Astrocyte (in vitro differentiated cells and primary cell): ENCODE measurements at regions not wholly inside any gene's neighbourhood (a gene's known extent, or its start where the extent isn't known, plus 50 kb on each side); places are given as distances from the start of the nearest gene placed in this dataset.

ENCODE experiments used
- DNase-seq: peaks from one replicate; pipeline ENCODE4 v3.0.0-alpha.2; 2010; ENCODE audit warnings: low read depth
- FAIRE-seq: peaks from 2 replicates; lab custom pipeline; 2011; peaks lifted over from hg19 to GRCh38; lab: Jason Lieb, UNC
- H2AFZ ChIP-seq: 2 replicates; pipeline ENCODE4 v1.6.0; 2012; ENCODE audit warnings: low read depth, low read length, inconsistent platforms
- H3K27ac ChIP-seq: 2 replicates; pipeline ENCODE4 v1.5.1; 2011; ENCODE audit warnings: low read depth, low read length, inconsistent platforms
- H3K27me3 ChIP-seq: 2 replicates; pipeline ENCODE4 v1.6.0; 2011; ENCODE audit warnings: low read length, inconsistent platforms; ENCODE audit not compliant: insufficient read depth
- H3K36me3 ChIP-seq: 2 replicates; pipeline ENCODE4 v1.5.1; 2011; ENCODE audit warnings: low read length, inconsistent platforms; ENCODE audit not compliant: insufficient read depth
- H3K4me1 ChIP-seq: 2 replicates; pipeline ENCODE4 v1.5.1; 2011; ENCODE audit warnings: low read length, inconsistent platforms; ENCODE audit not compliant: insufficient read depth
- H3K4me2 ChIP-seq: 2 replicates; pipeline ENCODE4 v1.6.0; 2012; ENCODE audit warnings: low read length, inconsistent platforms
- H3K4me3 ChIP-seq: 2 replicates; pipeline ENCODE4 v1.5.1; 2011; ENCODE audit warnings: low read depth, mild to moderate bottlenecking, low read length, inconsistent platforms; ENCODE audit not compliant: insufficient read depth
- H3K79me2 ChIP-seq: 2 replicates; pipeline ENCODE4 v1.6.0; 2012; ENCODE audit warnings: mild to moderate bottlenecking, low read length, inconsistent platforms; ENCODE audit not compliant: insufficient read depth
- H3K9ac ChIP-seq: 2 replicates; pipeline ENCODE4 v1.6.0; 2012; ENCODE audit warnings: mild to moderate bottlenecking, low read length, inconsistent platforms
- H3K9me3 ChIP-seq: 2 replicates; pipeline ENCODE4 v1.5.1; 2012; ENCODE audit warnings: low read depth, mild to moderate bottlenecking, low read length, inconsistent platforms; ENCODE audit not compliant: insufficient read depth
- H4K20me1 ChIP-seq: 2 replicates; pipeline ENCODE4 v1.6.0; 2012; ENCODE audit warnings: low read length, inconsistent platforms; ENCODE audit not compliant: insufficient read depth
- H3K27ac Mint-ChIP-seq: one replicate; pipeline ENCODE4 v1.8.0; 2021; ENCODE audit warnings: mild to moderate bottlenecking, mixed read lengths; ENCODE audit not compliant: unreplicated experiment
- H3K27me3 Mint-ChIP-seq: one replicate; pipeline ENCODE4 v1.8.0; 2021; ENCODE audit warnings: low read depth, mixed read lengths; ENCODE audit not compliant: unreplicated experiment
- H3K36me3 Mint-ChIP-seq: one replicate; pipeline ENCODE4 v1.8.0; 2021; ENCODE audit warnings: low read depth, mixed read lengths; ENCODE audit not compliant: unreplicated experiment
- H3K4me1 Mint-ChIP-seq: one replicate; pipeline ENCODE4 v1.8.0; 2021; ENCODE audit warnings: low read depth, mixed read lengths; ENCODE audit not compliant: unreplicated experiment
- H3K4me3 Mint-ChIP-seq: one replicate; pipeline ENCODE4 v1.8.0; 2021; ENCODE audit warnings: mild to moderate bottlenecking, moderate library complexity, mixed read lengths; ENCODE audit not compliant: unreplicated experiment
- H3K9me3 Mint-ChIP-seq: one replicate; pipeline ENCODE4 v1.8.0; 2021; ENCODE audit warnings: mild to moderate bottlenecking, mixed read lengths; ENCODE audit not compliant: unreplicated experiment
- CTCF ChIP-seq: IDR thresholded peaks from 2 replicates; pipeline ENCODE4 v1.5.1; 2011; ENCODE audit warnings: low read depth, mild to moderate bottlenecking, inconsistent platforms, low read length, moderate library complexity; ENCODE audit not compliant: insufficient read depth
- EZH2 ChIP-seq: IDR thresholded peaks from 2 replicates; pipeline ENCODE4 v1.6.1; 2012; ENCODE audit warnings: mild to moderate bottlenecking, low read length, inconsistent platforms; ENCODE audit not compliant: insufficient read depth

DNA sequence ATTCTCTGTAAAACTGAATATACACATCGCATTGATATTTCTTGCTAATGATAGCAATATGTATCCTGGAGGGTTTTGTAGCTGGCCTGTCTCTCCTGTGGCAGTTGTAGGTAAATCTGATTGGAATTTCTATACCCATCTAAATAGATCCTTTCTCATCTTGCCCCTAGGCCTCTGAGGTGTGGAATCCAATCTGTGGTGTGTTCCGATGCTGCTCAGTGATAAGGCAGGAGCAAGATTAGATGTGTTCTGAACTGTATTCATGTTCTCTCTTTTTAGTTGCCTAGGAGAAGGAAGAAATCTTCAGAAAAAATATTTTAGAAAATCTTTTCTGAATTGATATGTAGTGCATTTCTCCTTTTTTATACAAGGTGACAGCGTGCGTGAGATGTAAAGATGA is 507.5 kb downstream of the NR2F1-AS1 start:
- H3K9ac ChIP-seq = no peak overlapping the region
- TF ChIP-seq CTCF (no peak), EZH2 (no peak)
- no peak overlapping the region for H3K27ac Mint-ChIP-seq
- no peaks in the 10 kb centered on the region for H4K20me1 ChIP-seq
- no peak overlapping the region for H3K4me3 ChIP-seq
- H3K4me1 Mint-ChIP-seq = peaks cover 11% of the 10 kb centered on the region
- FAIRE-seq = no peak
- H3K4me1 ChIP-seq = peaks cover 14% of the 10 kb centered on the region
- H3K27me3 ChIP-seq = no peaks in the 10 kb centered on the region
- H3K4me3 Mint-ChIP-seq = no peak overlapping the region
- no peak overlapping the region for H3K27ac ChIP-seq
- peak overlapping the region; percentile 20 for H3K4me2 ChIP-seq
- DNase-seq = no peak
- H3K79me2 ChIP-seq = no peaks in the 10 kb centered on the region
- no peaks in the 10 kb centered on the region for H3K9me3 Mint-ChIP-seq
- no peak overlapping the region for H2AFZ ChIP-seq
- no peaks in the 10 kb centered on the region for H3K36me3 ChIP-seq
- H3K27me3 Mint-ChIP-seq = no peaks in the 10 kb centered on the region
- H3K36me3 Mint-ChIP-seq = no peaks in the 10 kb centered on the region
- no peaks in the 10 kb centered on the region for H3K9me3 ChIP-seq

DNA sequence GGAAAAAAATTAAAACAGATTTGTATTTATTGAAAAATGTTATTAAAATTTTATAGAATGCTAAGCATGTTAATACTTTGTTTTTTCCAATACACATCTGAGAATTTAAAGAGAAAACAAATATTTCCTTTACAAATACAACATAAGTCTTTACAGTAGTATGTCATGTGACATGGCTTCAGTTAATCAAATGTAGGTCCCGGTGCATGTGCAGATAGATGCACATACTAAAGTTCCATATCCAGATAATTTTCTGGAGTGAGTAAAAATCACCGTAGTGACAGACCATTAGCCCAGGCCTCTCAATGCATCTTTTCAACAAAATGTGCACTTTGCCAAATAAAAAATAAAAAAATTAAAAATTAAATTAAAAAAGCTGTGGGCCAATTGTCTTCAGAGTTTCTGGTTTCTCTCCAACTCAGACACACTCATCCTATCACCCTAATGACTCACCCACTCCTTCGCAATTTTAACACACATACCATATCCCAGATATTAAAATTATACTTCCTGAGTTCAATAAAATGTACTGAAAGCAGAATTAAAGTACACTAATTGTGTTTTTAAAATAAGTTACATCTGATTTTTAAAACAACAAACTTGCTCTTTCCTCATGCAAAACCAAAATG is 508.1 kb downstream of the NR2F1-AS1 start:
- no peaks in the 10 kb centered on the region for H3K36me3 Mint-ChIP-seq
- H3K4me3 Mint-ChIP-seq = no peak overlapping the region
- H3K27ac Mint-ChIP-seq = no peak overlapping the region
- no peaks in the 10 kb centered on the region for H3K27me3 Mint-ChIP-seq
- H3K27me3 ChIP-seq = no peaks in the 10 kb centered on the region
- no peak overlapping the region for H3K4me3 ChIP-seq
- no peaks in the 10 kb centered on the region for H3K9me3 Mint-ChIP-seq
- FAIRE-seq = no peak
- no peaks in the 10 kb centered on the region for H4K20me1 ChIP-seq
- H3K27ac ChIP-seq = no peak overlapping the region
- no peaks in the 10 kb centered on the region for H3K36me3 ChIP-seq
- peaks cover 9% of the 10 kb centered on the region for H3K4me1 ChIP-seq
- H3K79me2 ChIP-seq = no peaks in the 10 kb centered on the region
- no peak overlapping the region for H2AFZ ChIP-seq
- no peaks in the 10 kb centered on the region for H3K9me3 ChIP-seq
- peaks cover 5% of the 10 kb centered on the region for H3K4me1 Mint-ChIP-seq
- peak overlapping the region; percentile 20 for H3K4me2 ChIP-seq
- no peak overlapping the region for H3K9ac ChIP-seq
- DNase-seq = peak; percentile 53
- TF ChIP-seq CTCF = no peak
- TF ChIP-seq EZH2 = no peak

DNA sequence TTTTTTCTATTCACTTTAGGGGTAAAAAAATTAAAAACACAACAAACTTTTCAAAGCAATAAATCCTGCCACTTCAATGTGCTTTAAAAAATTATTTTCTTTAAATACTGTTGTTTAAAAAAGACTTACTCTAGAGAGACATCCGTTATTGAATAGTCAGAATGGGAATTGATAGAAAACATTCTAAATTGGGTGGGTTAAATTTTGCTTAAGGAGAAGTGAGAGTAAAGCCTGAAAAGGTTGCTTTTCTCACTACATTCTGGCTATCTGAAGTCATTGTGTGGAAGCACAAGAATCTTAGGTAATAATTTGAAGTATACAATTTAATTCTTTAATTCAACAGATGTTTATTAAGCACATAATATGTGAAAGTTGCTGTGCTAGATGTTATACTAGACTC is 509.3 kb downstream of the NR2F1-AS1 start:
- Mint-ChIP-seq H3K27ac (no peak overlapping the region), H3K27me3 (no peaks in the 10 kb centered on the region), H3K9me3 (no peaks in the 10 kb centered on the region), H3K36me3 (no peaks in the 10 kb centered on the region), H3K4me3 (no peak overlapping the region), H3K4me1 (no peaks in the 10 kb centered on the region)
- no peak overlapping the region for H3K4me2 ChIP-seq
- FAIRE-seq (no peak), DNase-seq (no peak)
- H3K27me3 ChIP-seq = no peaks in the 10 kb centered on the region
- H3K4me3 ChIP-seq = no peak overlapping the region
- no peak overlapping the region for H2AFZ ChIP-seq
- no peak overlapping the region for H3K9ac ChIP-seq
- H3K36me3 ChIP-seq = no peaks in the 10 kb centered on the region
- H3K4me1 ChIP-seq = peaks cover 4% of the 10 kb centered on the region
- no peak for TF ChIP-seq CTCF
- TF ChIP-seq EZH2 = no peak
- H3K79me2 ChIP-seq = no peaks in the 10 kb centered on the region
- H3K9me3 ChIP-seq = no peaks in the 10 kb centered on the region
- no peaks in the 10 kb centered on the region for H4K20me1 ChIP-seq
- H3K27ac ChIP-seq = no peak overlapping the region
